Stimulated activated CD8-positive, alpha-beta memory T cell treated with anti-CD3 and anti-CD28 coated beads, Interleukin-7, amount 100 ng/mL, for 48 hours (primary cell): ENCODE measurements at regions not wholly inside any gene's neighbourhood (a gene's known extent, or its start where the extent isn't known, plus 50 kb on each side); places are given as distances from the start of the nearest gene placed in this dataset.

Experiments
- DNase-seq, 2 donors: peaks; one replicate each; pipeline ENCODE4 v3.0.0-alpha.2; 2020; ENCODE audit warnings: low read depth in 1 of 2; ENCODE audit errors: extremely low read depth in 1 of 2

DNA sequence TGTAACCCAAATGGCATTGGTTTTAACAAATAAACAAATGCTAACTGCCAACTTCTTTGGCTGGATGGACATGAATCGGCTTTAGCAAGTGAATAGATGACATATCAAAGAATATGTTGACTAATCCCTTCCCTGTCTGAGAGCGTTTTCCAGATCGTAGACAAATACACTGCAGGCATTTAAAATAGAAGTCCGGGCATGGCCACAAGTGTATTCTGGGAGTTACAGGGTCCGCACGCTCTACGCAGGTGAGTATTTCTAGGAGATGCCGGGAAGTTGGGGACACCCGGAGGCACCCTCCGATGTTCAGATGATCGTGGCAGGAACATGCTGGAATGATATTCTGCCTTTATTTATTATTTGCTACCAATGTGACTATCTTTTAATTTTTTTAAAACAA, 53.2 kb upstream of the ZNF536 start:
- DNase-seq, result no peak

DNA sequence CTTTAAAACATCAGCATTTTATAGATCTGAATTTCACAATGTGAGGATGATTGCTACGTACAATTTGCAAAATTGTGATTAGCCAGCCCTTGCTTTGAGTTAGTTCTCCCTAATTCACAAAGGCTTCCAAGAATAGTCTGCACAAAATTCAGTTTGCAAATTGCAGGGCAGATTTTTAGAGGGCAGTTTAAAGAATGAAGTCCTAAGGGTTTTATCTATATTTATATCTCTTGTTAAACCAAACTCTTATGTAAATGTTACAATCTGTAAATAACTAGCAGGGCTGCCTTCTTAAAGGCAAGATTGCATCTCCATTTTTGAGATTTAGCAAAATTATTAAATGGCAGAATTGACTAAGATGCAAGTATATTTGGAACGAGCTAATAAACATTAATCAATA, 52.8 kb upstream of the ZNF536 start:
- DNase-seq, result no peak

DNA sequence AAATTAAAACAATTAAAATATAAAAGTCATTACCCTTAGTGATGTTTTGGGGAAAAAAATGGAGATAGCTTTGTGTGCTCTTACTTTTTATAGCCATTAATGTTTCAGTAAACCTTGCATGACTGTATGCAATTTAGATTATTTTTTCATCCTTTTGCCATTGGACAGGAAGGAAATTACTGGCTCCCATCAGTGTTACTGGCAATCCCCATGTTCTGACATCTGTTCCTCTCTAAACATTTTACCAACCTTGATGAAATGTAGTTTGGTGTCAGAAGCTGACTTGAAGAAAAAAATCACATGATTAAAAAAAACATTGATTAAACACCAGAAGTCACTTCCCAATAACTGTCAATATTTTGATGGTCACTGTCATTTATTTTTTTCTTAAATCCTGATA, 52.3 kb upstream of the ZNF536 start:
- no peak for DNase-seq

DNA sequence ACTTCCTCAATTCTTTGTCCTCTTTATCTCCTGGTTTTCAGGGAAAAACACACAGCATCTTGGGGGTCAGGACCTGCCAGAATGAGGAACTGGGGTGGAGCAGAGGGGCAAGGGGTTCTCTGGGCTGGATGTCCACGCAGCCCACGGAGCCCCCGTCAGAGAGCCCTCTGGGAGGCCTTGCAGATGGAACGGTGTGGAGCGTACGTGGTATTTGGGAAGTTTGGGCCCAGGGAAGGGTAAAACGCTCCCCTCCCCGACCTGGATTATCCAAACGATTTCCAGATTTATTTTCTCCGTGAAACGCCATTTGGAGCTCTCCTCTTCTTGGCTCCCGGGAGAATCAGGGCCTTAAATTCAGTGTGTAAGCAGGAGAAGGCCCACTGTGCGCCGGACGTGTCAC, 51.7 kb upstream of the ZNF536 start:
- DNase-seq, result no peak

DNA sequence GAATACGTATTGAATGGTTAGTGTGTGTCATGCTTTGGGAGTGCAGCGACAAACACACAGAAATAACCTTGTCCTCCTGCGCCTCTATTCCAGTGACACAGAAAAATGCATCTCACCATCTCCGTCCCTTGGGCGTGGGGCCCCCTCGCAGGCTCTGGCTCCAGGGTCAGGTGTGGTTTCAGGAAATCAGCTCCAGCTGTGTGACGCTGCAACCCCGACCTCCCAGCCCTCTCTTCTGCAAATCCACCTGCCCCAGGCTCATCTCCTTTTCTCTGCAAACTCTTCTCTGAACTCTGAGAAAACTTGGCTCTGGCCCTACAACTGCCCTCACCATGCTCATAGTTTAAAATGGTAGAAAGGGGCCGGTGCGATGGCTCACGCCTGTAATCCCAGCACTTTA, 51.3 kb upstream of the ZNF536 start:
- DNase-seq, result no peak
